PC-9 (cell line): ENCODE measurements at regions not wholly inside any gene's neighbourhood (a gene's known extent, or its start where the extent isn't known, plus 50 kb on each side); places are given as distances from the start of the nearest gene placed in this dataset.

ENCODE experiments used
- EZH2 ChIP-seq: fragments of 200-600 bp; sonication (generic); IDR thresholded peaks from 2 replicates; pipeline ENCODE4 v1.8.0; 2017; ENCODE audit warnings: antibody characterized with exemption, low read depth
- TF ChIP-seq, protein P1 (sequence below): fragments of 200-600 bp; sonication (generic); conservative IDR thresholded peaks from 2 replicates; pipeline ENCODE4 v1.6.1; 2017; ENCODE audit warnings: mixed run types, antibody characterized with exemption, mild to moderate bottlenecking, moderate library complexity

DNA sequence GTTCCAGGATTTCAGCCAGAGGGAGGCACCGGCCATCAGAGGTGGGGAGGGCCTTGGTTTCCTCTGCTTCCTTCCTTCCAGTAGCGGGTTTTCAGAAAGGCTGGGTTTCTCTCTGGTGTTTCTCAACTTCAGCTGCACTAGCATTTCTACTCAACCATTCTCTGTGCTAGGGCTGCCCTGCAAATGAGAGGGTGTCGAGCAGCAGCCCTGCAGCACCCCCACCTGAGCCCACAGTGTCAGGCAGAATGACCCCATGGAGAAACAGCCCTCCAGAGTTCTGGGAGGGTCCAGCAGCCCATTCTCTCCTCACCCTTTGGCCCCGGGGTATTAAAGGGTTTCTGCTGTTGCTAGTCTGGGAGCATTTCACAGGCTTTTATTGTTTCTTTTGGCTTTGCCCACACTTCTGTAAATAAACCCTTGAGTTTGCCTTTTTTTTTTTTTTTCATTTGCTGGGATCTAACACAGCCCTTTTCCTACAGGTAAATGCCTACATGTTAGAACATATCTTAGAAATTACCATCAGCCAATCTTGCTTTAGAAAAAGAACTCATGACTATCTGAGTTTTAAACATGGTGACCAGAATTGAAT, 151.5 kb upstream of the VIPR2 start:
- TF ChIP-seq, protein P1, sequence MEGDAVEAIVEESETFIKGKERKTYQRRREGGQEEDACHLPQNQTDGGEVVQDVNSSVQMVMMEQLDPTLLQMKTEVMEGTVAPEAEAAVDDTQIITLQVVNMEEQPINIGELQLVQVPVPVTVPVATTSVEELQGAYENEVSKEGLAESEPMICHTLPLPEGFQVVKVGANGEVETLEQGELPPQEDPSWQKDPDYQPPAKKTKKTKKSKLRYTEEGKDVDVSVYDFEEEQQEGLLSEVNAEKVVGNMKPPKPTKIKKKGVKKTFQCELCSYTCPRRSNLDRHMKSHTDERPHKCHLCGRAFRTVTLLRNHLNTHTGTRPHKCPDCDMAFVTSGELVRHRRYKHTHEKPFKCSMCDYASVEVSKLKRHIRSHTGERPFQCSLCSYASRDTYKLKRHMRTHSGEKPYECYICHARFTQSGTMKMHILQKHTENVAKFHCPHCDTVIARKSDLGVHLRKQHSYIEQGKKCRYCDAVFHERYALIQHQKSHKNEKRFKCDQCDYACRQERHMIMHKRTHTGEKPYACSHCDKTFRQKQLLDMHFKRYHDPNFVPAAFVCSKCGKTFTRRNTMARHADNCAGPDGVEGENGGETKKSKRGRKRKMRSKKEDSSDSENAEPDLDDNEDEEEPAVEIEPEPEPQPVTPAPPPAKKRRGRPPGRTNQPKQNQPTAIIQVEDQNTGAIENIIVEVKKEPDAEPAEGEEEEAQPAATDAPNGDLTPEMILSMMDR: no peak
- no peak for TF ChIP-seq EZH2
